ENCODE measurements at regions not wholly inside any gene's neighbourhood (a gene's known extent, or its start where the extent isn't known, plus 50 kb on each side); places are given as distances from the start of the nearest gene placed in this dataset.

GRCh38 chr18:59056706-59057492 lies 82.8 kb upstream of the SEC11C start:
- TF ChIP-seq EZH2 (IDR thresholded peaks at IDR 0.05; ENCODE audit: low read depth, low read length, severe bottlenecking) (no peak), CTCF (IDR thresholded peaks at IDR 0.05; ENCODE audit: control extremely low read depth in 1 of 3, insufficient read depth in 1 of 3, low read depth in 1 of 3, low read length in 3 of 3) (peak; percentile 83 to 98 (median 89)), BACH1 (IDR thresholded peaks at IDR 0.05; ENCODE audit: low read length) (no peak), SP1 (IDR thresholded peaks at IDR 0.05; ENCODE audit: low read depth, low read length) (no peak), MAX (IDR thresholded peaks at IDR 0.05) (no peak), BRCA1 (IDR thresholded peaks at IDR 0.05; ENCODE audit: low read depth, low read length) (no peak), POLR2A (IDR thresholded peaks at IDR 0.05; ENCODE audit: control extremely low read depth in 1 of 2, low read depth in 2 of 2, low read length in 2 of 2) (no peak)
